PC-9 (cell line): ENCODE measurements at regions not wholly inside any gene's neighbourhood (a gene's known extent, or its start where the extent isn't known, plus 50 kb on each side); places are given as distances from the start of the nearest gene placed in this dataset.

ENCODE experiments used
- BruUV-seq: library from RNA; stranded (reverse); fragments of 400-500 nt; replicated peaks from 2 replicates; lab custom pipeline; 2021; lab: Mats Ljungman, UMichigan
- CTCF ChIA-PET: fragments of 300-600 bp; sonication (Branson Sonifier 250); formaldehyde crosslinking; loops from one replicate; lab custom pipeline; 2022; ENCODE audit warnings: antibody characterized with exemption; lab: Charles Lee
- POLR2A ChIA-PET: fragments of 300-600 bp; sonication (Branson Sonifier 250); formaldehyde crosslinking; loops from one replicate; lab custom pipeline; 2022; ENCODE audit warnings: antibody characterized with exemption; ENCODE audit not compliant: unreplicated experiment; lab: Charles Lee
- DNase-seq, 2 experiments: peaks; one replicate each; pipeline versions ENCODE4 v3.0.0 to v3.0.0-alpha.2; 2015 to 2022; ENCODE audit warnings: mixed read lengths in 1 of 2
- H2AFZ ChIP-seq: fragments of 200-600 bp; sonication (generic); 2 replicates; pipeline ENCODE4 v1.8.1; 2017; ENCODE audit warnings: antibody characterized with exemption
- H3F3A ChIP-seq: fragments of 200-600 bp; sonication (generic); 2 replicates; pipeline ENCODE4 v1.8.1; 2017; ENCODE audit warnings: antibody characterized with exemption, mild to moderate bottlenecking, low read depth; ENCODE audit not compliant: insufficient read depth
- H3K27ac ChIP-seq: fragments of 200-600 bp; sonication (generic); 2 replicates; pipeline ENCODE4 v1.6.1; 2016; ENCODE audit warnings: mixed run types
- H3K27me3 ChIP-seq: fragments of 200-600 bp; sonication (generic); 2 replicates; pipeline ENCODE4 v1.6.1; 2016; ENCODE audit warnings: low read depth, mixed run types; ENCODE audit not compliant: insufficient read depth
- H3K36me3 ChIP-seq: fragments of 200-600 bp; sonication (generic); 2 replicates; pipeline ENCODE4 v1.6.1; 2016; ENCODE audit warnings: low read depth, mixed run types
- H3K4me1 ChIP-seq: fragments of 200-600 bp; sonication (generic); replicated peaks from 2 replicates; pipeline ENCODE4 v1.6.1; 2016; ENCODE audit warnings: mixed run types; ENCODE audit not compliant: insufficient read depth
- H3K4me2 ChIP-seq: fragments of 200-600 bp; sonication (generic); 2 replicates; pipeline ENCODE4 v1.6.1; 2017; ENCODE audit warnings: mixed run types
- H3K4me3 ChIP-seq: fragments of 200-600 bp; sonication (generic); 2 replicates; pipeline ENCODE4 v1.6.1; 2016; ENCODE audit warnings: mixed run types
- H3K79me2 ChIP-seq: fragments of 200-600 bp; sonication (generic); 2 replicates; pipeline ENCODE4 v1.6.1; 2017; ENCODE audit warnings: low read depth, mixed run types
- H3K9me2 ChIP-seq: fragments of 200-600 bp; sonication (generic); 2 replicates; pipeline ENCODE4 v1.8.1; 2017; ENCODE audit warnings: mild to moderate bottlenecking; ENCODE audit not compliant: insufficient read depth
- H3K9me3 ChIP-seq: fragments of 200-600 bp; sonication (generic); 2 replicates; pipeline ENCODE4 v1.8.1; 2016; ENCODE audit warnings: low read depth; ENCODE audit not compliant: insufficient read depth
- H4K20me1 ChIP-seq: fragments of 200-600 bp; sonication (generic); 2 replicates; pipeline ENCODE4 v1.8.1; 2017; ENCODE audit not compliant: insufficient read depth
- EZH2 ChIP-seq: fragments of 200-600 bp; sonication (generic); IDR thresholded peaks from 2 replicates; pipeline ENCODE4 v1.8.0; 2017; ENCODE audit warnings: antibody characterized with exemption, low read depth
- intact Hi-C: fragments of 100-400 bp; cut with micrococcal nuclease; formaldehyde crosslinking; loops from one replicate; pipeline ENCODE4 v1.10.0; 2022; ENCODE audit not compliant: unreplicated experiment
- TF ChIP-seq, protein P1 (sequence below): fragments of 200-600 bp; sonication (generic); conservative IDR thresholded peaks from 2 replicates; pipeline ENCODE4 v1.6.1; 2017; ENCODE audit warnings: mixed run types, antibody characterized with exemption, mild to moderate bottlenecking, moderate library complexity

GRCh38 chr22:27231266-27231665 lies 570.3 kb downstream of the MN1 start:
- intact Hi-C loops, result no loop called here
- H3K4me3 ChIP-seq, result no peak overlapping the region
- CTCF ChIA-PET, result no interaction called here
- no peaks in the 10 kb centered on the region for H3K9me2 ChIP-seq
- no peaks in the 10 kb centered on the region for H3K4me1 ChIP-seq
- no peaks in the 10 kb centered on the region for H3K9me3 ChIP-seq
- H3K27me3 ChIP-seq, result no peaks in the 10 kb centered on the region
- H2AFZ ChIP-seq, result no peak overlapping the region
- DNase-seq, result no peak
- H4K20me1 ChIP-seq, result no peaks in the 10 kb centered on the region
- H3K79me2 ChIP-seq, result no peaks in the 10 kb centered on the region
- POLR2A ChIA-PET, result no interaction called here
- BruUV-seq, result no TSS peak
- no peak for TF ChIP-seq EZH2
- TF ChIP-seq, protein P1, sequence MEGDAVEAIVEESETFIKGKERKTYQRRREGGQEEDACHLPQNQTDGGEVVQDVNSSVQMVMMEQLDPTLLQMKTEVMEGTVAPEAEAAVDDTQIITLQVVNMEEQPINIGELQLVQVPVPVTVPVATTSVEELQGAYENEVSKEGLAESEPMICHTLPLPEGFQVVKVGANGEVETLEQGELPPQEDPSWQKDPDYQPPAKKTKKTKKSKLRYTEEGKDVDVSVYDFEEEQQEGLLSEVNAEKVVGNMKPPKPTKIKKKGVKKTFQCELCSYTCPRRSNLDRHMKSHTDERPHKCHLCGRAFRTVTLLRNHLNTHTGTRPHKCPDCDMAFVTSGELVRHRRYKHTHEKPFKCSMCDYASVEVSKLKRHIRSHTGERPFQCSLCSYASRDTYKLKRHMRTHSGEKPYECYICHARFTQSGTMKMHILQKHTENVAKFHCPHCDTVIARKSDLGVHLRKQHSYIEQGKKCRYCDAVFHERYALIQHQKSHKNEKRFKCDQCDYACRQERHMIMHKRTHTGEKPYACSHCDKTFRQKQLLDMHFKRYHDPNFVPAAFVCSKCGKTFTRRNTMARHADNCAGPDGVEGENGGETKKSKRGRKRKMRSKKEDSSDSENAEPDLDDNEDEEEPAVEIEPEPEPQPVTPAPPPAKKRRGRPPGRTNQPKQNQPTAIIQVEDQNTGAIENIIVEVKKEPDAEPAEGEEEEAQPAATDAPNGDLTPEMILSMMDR, result no peak
- no peaks in the 10 kb centered on the region for H3K36me3 ChIP-seq
- H3K4me2 ChIP-seq, result no peak overlapping the region
- no peak overlapping the region for H3K27ac ChIP-seq
- H3F3A ChIP-seq, result no peaks in the 10 kb centered on the region

GRCh38 chr22:27232077-27232476 lies 569.5 kb downstream of the MN1 start:
- CTCF ChIA-PET, result no interaction called here
- H3K4me1 ChIP-seq, result no peaks in the 10 kb centered on the region
- DNase-seq, result no peak
- TF ChIP-seq EZH2, result no peak
- TF ChIP-seq, protein P1, result no peak
- BruUV-seq, result no TSS peak
- POLR2A ChIA-PET, result no interaction called here
- H3K4me3 ChIP-seq, result no peak overlapping the region
- no peaks in the 10 kb centered on the region for H3K9me2 ChIP-seq
- no peak overlapping the region for H2AFZ ChIP-seq
- H3K36me3 ChIP-seq, result no peaks in the 10 kb centered on the region
- H3K27ac ChIP-seq, result no peak overlapping the region
- H3K27me3 ChIP-seq, result no peaks in the 10 kb centered on the region
- no peaks in the 10 kb centered on the region for H3F3A ChIP-seq
- H3K9me3 ChIP-seq, result no peaks in the 10 kb centered on the region
- H3K79me2 ChIP-seq, result no peaks in the 10 kb centered on the region
- no peak overlapping the region for H3K4me2 ChIP-seq
- intact Hi-C loops, result no loop called here
- no peaks in the 10 kb centered on the region for H4K20me1 ChIP-seq

DNA sequence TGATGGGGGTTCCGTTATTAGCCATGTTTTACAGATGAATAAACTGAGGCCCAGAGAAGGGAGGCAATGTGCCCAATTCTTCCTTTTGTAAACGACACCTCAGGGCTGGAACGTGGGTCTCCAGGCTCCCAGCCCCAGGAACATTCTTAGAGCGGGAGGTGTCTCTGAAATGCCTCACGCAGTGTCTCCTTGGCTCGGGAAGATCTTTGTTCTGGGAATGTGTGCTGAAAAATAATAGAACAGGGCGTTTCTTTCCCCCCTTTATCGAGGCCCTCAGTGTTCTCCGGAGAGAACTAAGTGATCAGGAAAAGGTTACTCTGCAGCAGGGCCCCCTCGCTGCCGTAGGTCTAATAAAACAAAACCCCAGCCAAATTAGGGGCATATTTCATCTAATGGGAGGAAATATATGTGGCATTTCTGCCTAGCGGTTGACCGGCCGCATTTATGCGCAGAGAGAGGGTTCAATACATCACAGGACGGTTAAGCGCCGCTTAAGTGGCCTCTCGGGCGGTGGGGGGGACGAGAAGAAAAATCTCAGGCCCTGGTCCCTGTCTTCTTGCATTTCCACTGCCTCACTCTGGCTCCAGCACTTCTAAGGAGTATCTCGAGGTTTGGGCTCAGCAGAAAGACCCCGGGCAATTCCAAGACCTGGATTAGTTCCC lies 564.3 kb downstream of the MN1 start:
- no peak overlapping the region for H3K27ac ChIP-seq
- H3F3A ChIP-seq, result no peaks in the 10 kb centered on the region
- BruUV-seq, result no TSS peak
- no peak for TF ChIP-seq EZH2
- TF ChIP-seq, protein P1, result no peak
- H3K36me3 ChIP-seq, result no peaks in the 10 kb centered on the region
- no peaks in the 10 kb centered on the region for H3K9me2 ChIP-seq
- DNase-seq, result no peak
- no peaks in the 10 kb centered on the region for H4K20me1 ChIP-seq
- H3K9me3 ChIP-seq, result no peaks in the 10 kb centered on the region
- intact Hi-C loops, result no loop called here
- ChIA-PET CTCF (no interaction called here), POLR2A (no interaction called here)
- no peak overlapping the region for H3K4me2 ChIP-seq
- no peak overlapping the region for H3K4me3 ChIP-seq
- H3K27me3 ChIP-seq, result no peaks in the 10 kb centered on the region
- no peaks in the 10 kb centered on the region for H3K79me2 ChIP-seq
- peaks cover 10% of the 10 kb centered on the region for H3K4me1 ChIP-seq
- H2AFZ ChIP-seq, result no peak overlapping the region
